Natural killer cell (primary cell): ENCODE measurements at regions not wholly inside any gene's neighbourhood (a gene's known extent, or its start where the extent isn't known, plus 50 kb on each side); places are given as distances from the start of the nearest gene placed in this dataset.

Experiments
- ATAC-seq, 3 donors: fragments of 150-1000 bp in 2 of 3; fragments of 200-7000 bp in 1 of 3; cut with Tn5 transposase; 1 replicate in 1 of 3; 2 replicates in 2 of 3; pipeline ENCODE4 v1.10.0; 2021; ENCODE audit warnings: mild to moderate bottlenecking in 2 of 3, moderate library complexity in 2 of 3
- DNase-seq, 2 donors: peaks; one replicate each; pipeline versions ENCODE4 v3.0.0 to v3.0.0-alpha.2; 2013 to 2021; ENCODE audit warnings: mixed read lengths in 1 of 2
- H3K27ac ChIP-seq: one replicate; pipeline ENCODE4 v1.5.1; 2013; ENCODE audit warnings: mild to moderate bottlenecking, low read length
- H3K27me3 ChIP-seq: one replicate; pipeline ENCODE4 v1.6.1; 2013; ENCODE audit warnings: low read length; ENCODE audit not compliant: control insufficient read depth, insufficient read depth
- H3K36me3 ChIP-seq: one replicate; pipeline ENCODE4 v1.6.1; 2013; ENCODE audit warnings: low read length; ENCODE audit not compliant: control insufficient read depth, insufficient read depth
- H3K4me1 ChIP-seq: one replicate; pipeline ENCODE4 v1.6.1; 2013; ENCODE audit warnings: low read length; ENCODE audit not compliant: control insufficient read depth, insufficient read depth
- H3K4me3 ChIP-seq: one replicate; pipeline ENCODE4 v1.5.1; 2013; ENCODE audit warnings: low read length
- H3K9me3 ChIP-seq: one replicate; pipeline ENCODE4 v1.6.1; 2013; ENCODE audit warnings: low read length; ENCODE audit not compliant: control insufficient read depth, insufficient read depth
- H3K27ac Mint-ChIP-seq, 2 donors: one replicate each; pipeline ENCODE4 v1.8.0; 2022; ENCODE audit warnings: mild to moderate bottlenecking in 2 of 2, mixed read lengths in 2 of 2, moderate library complexity in 1 of 2
- H3K27me3 Mint-ChIP-seq, 2 donors: one replicate each; pipeline ENCODE4 v1.8.0; 2022; ENCODE audit warnings: low read depth in 2 of 2, mixed read lengths in 2 of 2
- H3K36me3 Mint-ChIP-seq: one replicate; pipeline ENCODE4 v1.8.0; 2022; ENCODE audit warnings: mixed read lengths
- H3K4me1 Mint-ChIP-seq, 2 donors: one replicate each; pipeline ENCODE4 v1.8.0; 2022; ENCODE audit warnings: mixed read lengths in 2 of 2
- H3K4me3 Mint-ChIP-seq: one replicate; pipeline ENCODE4 v1.8.0; 2022; ENCODE audit warnings: mild to moderate bottlenecking, moderate library complexity, mixed read lengths
- H3K9me3 Mint-ChIP-seq, 2 donors: one replicate each; pipeline ENCODE4 v1.8.0; 2022; ENCODE audit warnings: mixed read lengths in 2 of 2
- CTCF ChIP-seq: fragments of 200-600 bp; IDR thresholded peaks from one replicate; pipeline ENCODE4 v1.8.0; 2022; ENCODE audit warnings: antibody characterized with exemption
- WGBS: methylation state at CpG from one replicate; pipeline ENCODE4 v1.1.7; 2013; ENCODE audit warnings: missing lambda C conversion rate; ENCODE audit not compliant: insufficient coverage; 5-methylcytosine and 5-hydroxymethylcytosine counted together
- intact Hi-C: fragments of 100-400 bp; cut with micrococcal nuclease; formaldehyde crosslinking; loops from one replicate; pipeline ENCODE4 v1.14.2; 2022

- intact Hi-C loops = no loop called here
- no peak overlapping the region for H3K27ac Mint-ChIP-seq
- H3K9me3 ChIP-seq = no peaks in the 10 kb centered on the region
- H3K4me3 ChIP-seq = no peak overlapping the region
- H3K4me1 Mint-ChIP-seq = no peaks in the 10 kb centered on the region
- no peak overlapping the region for H3K4me3 Mint-ChIP-seq
- H3K27me3 ChIP-seq = no peaks in the 10 kb centered on the region
- TF ChIP-seq CTCF = no peak
- H3K27me3 Mint-ChIP-seq = no peaks in the 10 kb centered on the region
- DNase-seq (no peak), ATAC-seq (no peak)
- H3K36me3 ChIP-seq = no peaks in the 10 kb centered on the region
- H3K27ac ChIP-seq = no peak overlapping the region
- H3K36me3 Mint-ChIP-seq = no peaks in the 10 kb centered on the region
- WGBS = 89% methylated on average over 4 of the region's 4 CpGs
- H3K4me1 ChIP-seq = no peaks in the 10 kb centered on the region
- H3K9me3 Mint-ChIP-seq = no peaks in the 10 kb centered on the region
Observed at GRCh38 chr22:27624042-27624441, 177.5 kb downstream of the MN1 start.

- no peaks in the 10 kb centered on the region for H3K27me3 Mint-ChIP-seq
- 43% methylated on average over 1 of the region's 1 CpG for WGBS
Observed at GRCh38 chr22:27624705-27625104, 176.9 kb downstream of the MN1 start.

GRCh38 chr22:27625769-27626674 lies 175.5 kb downstream of the MN1 start:
- ATAC-seq = no peak
- Mint-ChIP-seq H3K4me3 (no peak overlapping the region), H3K4me1 (no peaks in the 10 kb centered on the region), H3K9me3 (no peaks in the 10 kb centered on the region), H3K27me3 (no peaks in the 10 kb centered on the region), H3K27ac (no peak overlapping the region), H3K36me3 (no peaks in the 10 kb centered on the region)
- DNase-seq = no peak
- intact Hi-C loops = no loop called here
- Histone ChIP-seq H3K9me3 (no peaks in the 10 kb centered on the region), H3K27ac (no peak overlapping the region), H3K27me3 (no peaks in the 10 kb centered on the region), H3K36me3 (no peaks in the 10 kb centered on the region), H3K4me1 (no peaks in the 10 kb centered on the region), H3K4me3 (no peak overlapping the region)
- 89% methylated on average over 12 of the region's 12 CpGs for WGBS
- TF ChIP-seq CTCF = no peak

More at GRCh38 chr22:27624705-27625104, 176.9 kb downstream of the MN1 start:
- no peak for ATAC-seq
- no peaks in the 10 kb centered on the region for H3K27me3 ChIP-seq
- H3K9me3 ChIP-seq = no peaks in the 10 kb centered on the region
- TF ChIP-seq CTCF = no peak
- H3K36me3 Mint-ChIP-seq = no peaks in the 10 kb centered on the region
- no peaks in the 10 kb centered on the region for H3K9me3 Mint-ChIP-seq
- H3K4me3 Mint-ChIP-seq = no peak overlapping the region
- no peak overlapping the region for H3K4me3 ChIP-seq
- H3K4me1 Mint-ChIP-seq = no peaks in the 10 kb centered on the region
- H3K27ac Mint-ChIP-seq = no peak overlapping the region
- intact Hi-C loops = no loop called here
- no peaks in the 10 kb centered on the region for H3K36me3 ChIP-seq
- H3K4me1 ChIP-seq = no peaks in the 10 kb centered on the region
- H3K27ac ChIP-seq = no peak overlapping the region
- no peak for DNase-seq
